Activated naive CD8-positive, alpha-beta T cell treated with anti-CD3 and anti-CD28 coated beads for 36 hours (primary cell): ENCODE measurements at regions not wholly inside any gene's neighbourhood (a gene's known extent, or its start where the extent isn't known, plus 50 kb on each side); places are given as distances from the start of the nearest gene placed in this dataset.
"Not testable (repeated sequence)": the region's sequence is repeated elsewhere in the genome, so short reads cannot be mapped to it uniquely, and the experiment has no call there.

Experiments used
- DNase-seq: peaks from one replicate; pipeline ENCODE4 v3.0.0; 2021
- H3K27ac Mint-ChIP-seq: one replicate; pipeline ENCODE4 v1.8.0; 2022; ENCODE audit warnings: mild to moderate bottlenecking, moderate library complexity, mixed read lengths
- H3K27me3 Mint-ChIP-seq: one replicate; pipeline ENCODE4 v1.8.0; 2022; ENCODE audit warnings: mild to moderate bottlenecking, mixed read lengths
- H3K36me3 Mint-ChIP-seq: one replicate; pipeline ENCODE4 v1.8.0; 2021; ENCODE audit warnings: mild to moderate bottlenecking, mixed read lengths
- H3K4me1 Mint-ChIP-seq: one replicate; pipeline ENCODE4 v1.8.0; 2021; ENCODE audit warnings: mixed read lengths
- H3K4me3 Mint-ChIP-seq: one replicate; pipeline ENCODE4 v1.8.0; 2022; ENCODE audit warnings: mild to moderate bottlenecking, moderate library complexity, mixed read lengths
- H3K9me3 Mint-ChIP-seq: one replicate; pipeline ENCODE4 v1.8.0; 2022; ENCODE audit warnings: mixed read lengths

DNA sequence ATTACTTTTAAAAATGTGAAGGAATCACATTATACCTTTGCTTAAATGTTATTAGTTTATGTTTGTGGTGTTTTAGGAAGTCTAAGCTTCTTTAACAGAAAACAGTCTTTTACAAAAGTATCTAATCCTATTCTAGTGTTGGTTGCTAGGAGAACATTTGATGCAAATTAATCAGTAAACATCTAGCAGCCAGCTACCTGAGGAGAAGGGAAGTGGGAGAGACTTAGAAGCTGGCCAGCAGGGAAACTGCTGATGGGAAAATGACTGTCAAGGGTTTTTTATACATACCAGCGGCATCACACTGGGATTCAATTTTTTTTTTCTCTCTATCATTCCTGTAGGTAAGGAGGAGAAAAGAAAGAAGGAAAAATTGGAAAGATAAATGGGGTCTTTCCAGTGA is 686.0 kb upstream of the MMS22L start:
- no peak overlapping the region for H3K4me3 Mint-ChIP-seq
- H3K9me3 Mint-ChIP-seq, result peaks cover 4% of the 10 kb centered on the region
- no peaks in the 10 kb centered on the region for H3K27me3 Mint-ChIP-seq
- no peak overlapping the region for H3K27ac Mint-ChIP-seq
- no peaks in the 10 kb centered on the region for H3K36me3 Mint-ChIP-seq
- no peak for DNase-seq
- no peaks in the 10 kb centered on the region for H3K4me1 Mint-ChIP-seq

DNA sequence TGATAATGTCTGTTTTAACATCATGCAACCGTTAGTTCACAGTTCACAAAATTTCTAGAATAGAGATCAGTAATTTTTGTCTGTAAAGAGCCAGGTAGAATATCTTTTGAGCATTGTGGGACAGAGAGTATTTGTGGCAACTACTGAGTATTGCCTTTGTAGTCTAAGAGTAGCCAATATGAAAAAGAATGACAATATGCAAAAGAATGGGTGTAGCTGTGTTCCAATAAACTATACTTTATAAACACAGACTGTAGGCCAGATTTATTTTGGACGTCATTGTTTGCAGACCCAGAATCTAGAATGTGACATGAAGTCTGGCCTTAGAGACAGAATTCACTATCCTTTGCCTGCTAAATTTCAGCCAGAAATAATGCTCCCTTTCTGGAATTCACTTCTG is 694.1 kb upstream of the MMS22L start:
- H3K27ac Mint-ChIP-seq, result no peak overlapping the region
- H3K36me3 Mint-ChIP-seq, result no peaks in the 10 kb centered on the region
- no peaks in the 10 kb centered on the region for H3K27me3 Mint-ChIP-seq
- H3K9me3 Mint-ChIP-seq, result peaks cover 4% of the 10 kb centered on the region
- DNase-seq, result no peak
- no peaks in the 10 kb centered on the region for H3K4me1 Mint-ChIP-seq
- no peak overlapping the region for H3K4me3 Mint-ChIP-seq

DNA sequence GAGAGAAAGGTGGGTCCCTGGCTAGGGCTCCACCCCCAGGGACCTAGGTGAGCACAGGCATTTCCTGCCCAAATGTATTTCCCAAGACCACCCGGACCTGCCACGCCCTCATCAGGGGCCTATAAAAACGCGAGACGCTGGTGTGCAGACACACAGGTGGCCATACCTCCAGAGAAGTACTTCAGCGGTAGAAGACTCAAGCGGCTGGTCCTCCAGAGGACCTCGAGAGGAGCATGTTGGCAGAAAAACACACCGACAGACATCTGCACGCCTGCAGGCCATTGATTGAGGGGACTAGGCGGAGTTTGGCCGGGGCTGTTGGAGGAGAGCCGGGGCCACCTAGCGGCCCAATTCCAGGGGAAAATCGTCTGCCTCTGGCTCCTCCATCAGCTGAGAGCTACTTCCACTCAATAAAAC is 695.8 kb upstream of the MMS22L start:
- Mint-ChIP-seq H3K27me3 (no peaks in the 10 kb centered on the region), H3K9me3 (no peaks in the 10 kb centered on the region), H3K4me1 (no peaks in the 10 kb centered on the region), H3K4me3 (no peak overlapping the region), H3K36me3 (no peaks in the 10 kb centered on the region), H3K27ac (no peak overlapping the region)
- no peak for DNase-seq

DNA sequence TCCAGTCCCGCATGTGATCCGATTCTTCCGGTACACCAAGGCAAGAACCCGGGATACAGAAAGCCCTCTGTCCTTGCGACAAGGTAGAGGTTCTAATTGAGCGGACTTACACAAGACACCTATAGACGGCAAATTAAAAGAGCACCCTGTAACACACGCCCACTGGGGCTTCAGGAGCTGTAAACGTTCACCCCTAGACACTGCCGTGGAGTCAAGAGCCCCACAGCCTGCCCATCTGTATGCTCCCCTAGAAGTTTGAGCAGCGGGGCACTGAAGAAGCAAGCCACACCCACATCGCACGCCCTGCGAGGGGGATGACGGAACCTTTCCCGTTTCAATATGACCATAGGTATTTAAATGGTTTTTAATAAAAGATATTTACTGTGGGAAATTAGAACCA is 696.3 kb upstream of the MMS22L start:
- not testable (repeated sequence) for H3K4me3 Mint-ChIP-seq, H3K4me1 Mint-ChIP-seq, DNase-seq, H3K9me3 Mint-ChIP-seq, H3K36me3 Mint-ChIP-seq, H3K27me3 Mint-ChIP-seq, H3K27ac Mint-ChIP-seq

DNA sequence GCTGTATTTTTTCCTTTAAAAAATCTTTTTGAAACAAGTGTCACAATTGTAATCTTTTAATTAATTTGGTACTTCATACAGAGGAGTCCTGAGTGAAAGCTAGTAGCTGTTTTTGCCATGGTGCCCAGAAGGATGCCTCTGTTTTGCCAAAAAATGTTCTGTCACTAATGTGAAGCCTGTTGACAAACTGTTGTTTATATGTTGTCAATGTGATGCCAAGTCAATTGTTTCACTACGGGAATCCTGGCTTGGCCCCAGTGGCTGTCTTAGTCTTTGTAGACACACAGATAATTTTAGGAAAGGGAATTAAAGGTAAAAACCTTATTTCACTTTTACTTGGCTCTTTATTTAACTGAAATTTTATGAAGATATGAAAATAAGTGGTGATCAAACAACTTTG is 706.4 kb upstream of the MMS22L start:
- no peaks in the 10 kb centered on the region for H3K4me1 Mint-ChIP-seq
- no peak for DNase-seq
- H3K27me3 Mint-ChIP-seq, result no peaks in the 10 kb centered on the region
- H3K9me3 Mint-ChIP-seq, result no peaks in the 10 kb centered on the region
- no peak overlapping the region for H3K27ac Mint-ChIP-seq
- no peak overlapping the region for H3K4me3 Mint-ChIP-seq
- H3K36me3 Mint-ChIP-seq, result no peaks in the 10 kb centered on the region

DNA sequence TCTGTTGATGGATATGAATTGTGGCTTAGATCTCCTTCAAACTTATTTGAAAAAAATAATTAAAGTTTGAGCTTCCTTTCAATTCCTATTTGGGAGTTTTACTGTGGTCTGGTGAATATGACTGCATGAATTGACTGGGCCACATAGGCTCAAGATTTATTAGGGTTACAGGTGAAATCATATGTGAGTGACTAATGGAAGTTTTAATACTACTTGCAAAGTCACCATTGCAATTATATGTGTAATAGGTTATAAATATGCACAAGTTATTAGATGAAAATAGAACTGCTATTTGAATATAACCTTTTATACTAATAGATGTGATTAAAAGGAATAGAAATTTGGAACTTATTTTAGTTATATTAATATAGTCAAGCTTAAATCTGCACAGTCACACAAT is 712.1 kb upstream of the MMS22L start:
- no peaks in the 10 kb centered on the region for H3K4me1 Mint-ChIP-seq

DNA sequence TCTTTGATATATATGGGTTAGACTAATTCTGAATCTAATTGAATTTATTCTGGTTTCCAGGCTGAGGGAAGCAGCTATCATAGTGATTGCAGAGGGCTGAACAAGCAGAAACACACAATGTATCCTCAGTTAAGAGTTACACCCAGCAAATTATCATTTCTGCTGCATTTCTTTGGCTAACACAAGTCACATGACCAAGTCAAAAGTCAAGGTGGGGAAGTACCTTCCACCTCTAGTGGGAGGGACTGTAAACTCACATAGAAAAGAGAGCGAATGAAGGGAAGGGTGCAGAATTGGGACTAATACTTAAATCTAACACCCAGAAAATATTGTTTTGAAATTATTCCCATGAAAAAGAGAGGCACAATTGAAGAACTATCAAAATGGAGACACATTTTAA is 719.7 kb upstream of the MMS22L start:
- Mint-ChIP-seq H3K27ac (no peak overlapping the region), H3K9me3 (no peaks in the 10 kb centered on the region), H3K27me3 (no peaks in the 10 kb centered on the region), H3K36me3 (no peaks in the 10 kb centered on the region), H3K4me1 (no peaks in the 10 kb centered on the region), H3K4me3 (no peak overlapping the region)
- DNase-seq, result no peak

More for the DNA sequence above, 712.1 kb upstream of the MMS22L start:
- Mint-ChIP-seq H3K4me3 (no peak overlapping the region), H3K36me3 (no peaks in the 10 kb centered on the region), H3K27me3 (no peaks in the 10 kb centered on the region), H3K9me3 (no peaks in the 10 kb centered on the region), H3K27ac (no peak overlapping the region)
- no peak for DNase-seq

DNA sequence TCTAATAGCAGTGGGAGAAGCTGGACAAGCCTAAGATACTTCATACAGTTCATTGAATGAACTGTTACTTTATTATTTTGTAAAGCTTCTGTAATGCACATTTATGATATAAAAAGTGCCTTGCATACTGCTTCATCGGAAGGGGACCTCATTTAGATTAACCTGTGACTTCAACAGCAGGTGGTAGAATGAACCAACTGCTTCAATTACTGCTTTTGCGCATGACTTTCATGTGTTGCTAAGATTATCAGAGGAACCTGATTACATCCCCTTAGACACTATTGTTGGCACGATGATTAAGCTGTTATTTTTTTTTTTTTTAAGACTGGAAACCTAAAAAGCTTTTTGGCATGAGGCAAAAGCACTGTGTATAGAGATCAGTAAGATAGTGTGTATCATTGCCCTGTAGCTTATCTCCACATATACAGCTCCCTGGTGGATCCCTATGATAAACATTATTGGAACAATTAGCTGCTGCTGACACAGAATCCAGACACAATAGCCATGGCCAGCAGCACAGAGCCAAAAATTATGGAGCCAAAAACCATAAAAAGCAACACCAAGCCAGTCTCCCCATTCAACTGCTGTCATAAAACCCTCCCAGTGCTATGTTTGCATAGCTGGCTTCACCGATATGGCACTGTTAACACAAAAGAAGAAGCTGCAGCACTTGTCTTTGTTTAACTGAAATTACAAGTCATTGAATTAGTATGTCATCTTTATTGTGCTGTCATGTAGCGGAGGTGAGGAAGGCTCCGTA is 731.6 kb upstream of the MMS22L start:
- no peaks in the 10 kb centered on the region for H3K4me1 Mint-ChIP-seq
- H3K9me3 Mint-ChIP-seq, result no peaks in the 10 kb centered on the region
- no peaks in the 10 kb centered on the region for H3K27me3 Mint-ChIP-seq

DNA sequence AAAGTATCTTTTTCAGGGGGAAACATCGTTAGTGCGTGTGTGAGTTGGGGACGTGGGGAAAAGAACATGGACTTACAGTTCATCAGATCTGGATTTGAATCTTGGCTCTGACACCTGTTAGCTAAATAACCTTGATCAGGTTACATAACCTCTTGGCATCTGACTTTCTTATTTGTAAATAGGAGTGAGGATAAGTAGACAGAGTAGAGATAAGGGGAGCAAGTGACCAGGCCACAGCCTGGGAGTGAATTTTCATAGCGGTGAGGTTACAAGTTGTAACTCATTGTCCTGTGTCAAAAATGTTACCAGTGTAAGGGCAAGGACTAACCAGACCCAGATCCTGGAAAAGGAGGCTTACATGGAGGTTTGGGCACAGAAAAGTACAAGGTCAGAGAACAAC is 733.5 kb upstream of the MMS22L start:
- H3K36me3 Mint-ChIP-seq, result no peaks in the 10 kb centered on the region
- H3K27me3 Mint-ChIP-seq, result no peaks in the 10 kb centered on the region
- DNase-seq, result no peak
- no peaks in the 10 kb centered on the region for H3K4me1 Mint-ChIP-seq
- no peaks in the 10 kb centered on the region for H3K9me3 Mint-ChIP-seq
- no peak overlapping the region for H3K27ac Mint-ChIP-seq
- no peak overlapping the region for H3K4me3 Mint-ChIP-seq

More for the DNA sequence above, 731.6 kb upstream of the MMS22L start:
- H3K4me3 Mint-ChIP-seq, result no peak overlapping the region
- no peak overlapping the region for H3K27ac Mint-ChIP-seq
- no peak for DNase-seq
- no peaks in the 10 kb centered on the region for H3K36me3 Mint-ChIP-seq

DNA sequence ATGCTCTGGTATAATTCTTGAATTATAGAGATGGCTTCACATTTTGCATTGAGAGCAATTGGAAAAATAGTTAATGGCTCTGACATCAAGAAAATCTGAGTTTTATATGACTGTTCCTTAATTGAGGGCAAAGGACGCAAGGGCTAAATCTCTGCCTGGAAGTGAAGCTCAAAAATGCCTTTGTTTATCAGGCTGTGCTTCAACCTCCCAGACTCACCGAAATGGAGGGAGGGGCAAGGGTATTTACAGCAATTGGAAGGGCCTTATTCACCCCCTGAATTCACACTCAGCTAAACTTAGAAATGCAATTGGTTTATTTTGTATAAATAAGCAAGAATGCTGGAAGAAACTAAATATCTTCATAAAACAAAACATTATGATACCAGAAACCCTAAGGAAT is 737.2 kb upstream of the MMS22L start:
- no peaks in the 10 kb centered on the region for H3K27me3 Mint-ChIP-seq
- H3K36me3 Mint-ChIP-seq, result no peaks in the 10 kb centered on the region
- no peaks in the 10 kb centered on the region for H3K9me3 Mint-ChIP-seq
- no peak overlapping the region for H3K4me3 Mint-ChIP-seq
- DNase-seq, result no peak
- H3K4me1 Mint-ChIP-seq, result no peaks in the 10 kb centered on the region
- H3K27ac Mint-ChIP-seq, result no peak overlapping the region

DNA sequence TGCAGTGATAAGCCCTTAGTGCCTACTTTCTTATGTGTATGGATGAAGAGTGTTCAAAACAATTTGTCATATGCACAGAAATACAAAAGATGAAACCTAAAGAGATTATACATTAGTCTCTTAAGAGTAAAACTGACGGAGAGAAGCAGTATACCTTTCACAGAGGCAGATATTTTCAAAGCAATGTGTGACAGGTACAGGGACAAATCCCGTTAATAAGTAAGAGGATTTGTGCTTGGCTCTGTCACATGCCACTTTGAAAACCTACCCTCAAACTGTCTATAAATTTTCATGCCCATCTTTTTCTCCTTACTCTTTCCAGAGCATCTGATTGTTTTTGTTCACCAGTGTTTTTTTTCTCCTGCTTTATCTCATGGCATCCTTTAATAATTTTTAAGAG is 741.3 kb upstream of the MMS22L start:
- Mint-ChIP-seq H3K4me1 (no peaks in the 10 kb centered on the region), H3K36me3 (no peaks in the 10 kb centered on the region), H3K9me3 (no peaks in the 10 kb centered on the region), H3K27me3 (no peaks in the 10 kb centered on the region), H3K27ac (no peak overlapping the region), H3K4me3 (no peak overlapping the region)
- DNase-seq, result no peak

DNA sequence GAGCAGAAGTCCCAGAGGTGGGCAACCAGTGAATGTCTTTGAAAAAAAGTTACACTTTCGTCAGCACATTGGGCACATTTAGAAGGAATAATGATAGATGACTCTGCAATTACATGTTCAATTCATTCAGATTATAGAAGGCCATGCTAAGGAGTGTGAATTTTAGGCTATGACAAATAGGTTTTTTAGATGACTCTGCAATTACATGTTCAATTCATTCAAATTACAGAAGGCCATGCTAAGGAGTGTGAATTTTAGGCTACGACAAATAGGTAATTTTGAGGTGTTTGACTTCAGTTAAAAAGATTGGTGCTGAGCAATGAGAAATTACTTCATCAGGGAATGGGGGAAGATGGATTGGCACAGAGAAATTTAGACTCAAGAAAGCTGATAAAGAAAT is 744.9 kb upstream of the MMS22L start:
- Mint-ChIP-seq H3K4me3 (no peak overlapping the region), H3K4me1 (no peaks in the 10 kb centered on the region), H3K36me3 (no peaks in the 10 kb centered on the region), H3K9me3 (no peaks in the 10 kb centered on the region), H3K27ac (no peak overlapping the region), H3K27me3 (no peaks in the 10 kb centered on the region)
- no peak for DNase-seq

DNA sequence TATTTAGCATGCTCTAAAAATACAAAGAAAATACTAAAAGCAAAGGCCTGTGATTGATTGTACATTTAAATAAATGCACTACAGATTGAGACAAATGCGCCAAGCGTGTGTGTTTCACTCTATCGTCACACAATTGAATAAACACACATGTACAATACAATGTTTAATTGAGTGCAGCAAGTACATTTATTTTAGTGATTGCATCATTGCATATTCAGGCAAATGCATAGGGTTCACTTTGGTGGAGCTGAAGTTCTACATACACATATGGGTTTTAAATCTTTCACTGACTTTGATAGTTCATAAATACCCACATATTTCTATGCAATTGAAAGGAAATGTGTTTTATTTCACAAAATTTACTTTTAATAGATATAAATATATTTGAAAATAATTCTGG is 750.6 kb upstream of the MMS22L start:
- DNase-seq, result no peak
- Mint-ChIP-seq H3K27ac (no peak overlapping the region), H3K36me3 (no peaks in the 10 kb centered on the region), H3K27me3 (no peaks in the 10 kb centered on the region), H3K4me3 (no peak overlapping the region), H3K4me1 (no peaks in the 10 kb centered on the region), H3K9me3 (no peaks in the 10 kb centered on the region)

DNA sequence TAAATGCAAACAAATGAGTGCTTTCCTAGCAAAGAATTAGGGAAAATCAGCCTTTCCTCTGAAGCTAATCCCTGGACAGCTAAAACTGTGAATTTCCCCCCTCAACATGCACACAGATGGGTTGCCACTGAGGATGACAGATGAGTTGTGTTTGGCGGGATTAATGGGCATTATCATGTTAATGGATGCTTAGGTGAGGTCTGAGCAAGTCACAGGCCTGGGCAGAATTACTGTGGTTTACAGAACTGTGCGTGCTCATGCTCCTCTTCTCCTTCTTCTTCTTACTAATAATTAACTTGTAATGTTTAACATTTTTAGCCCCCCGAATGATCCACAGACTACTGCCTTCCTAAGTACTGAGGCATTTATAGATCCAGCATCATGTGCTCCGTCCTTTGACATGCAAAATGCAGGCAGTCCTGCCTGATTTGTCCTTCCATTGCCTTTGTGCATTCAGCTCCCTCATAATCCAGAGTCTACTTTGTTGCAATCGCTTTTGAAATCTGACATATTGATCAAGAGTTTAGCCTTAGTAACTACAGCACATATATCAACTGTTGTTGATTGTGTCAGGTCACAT is 753.4 kb upstream of the MMS22L start:
- no peaks in the 10 kb centered on the region for H3K36me3 Mint-ChIP-seq
- no peak for DNase-seq
- no peaks in the 10 kb centered on the region for H3K4me1 Mint-ChIP-seq
- no peaks in the 10 kb centered on the region for H3K9me3 Mint-ChIP-seq
- no peak overlapping the region for H3K27ac Mint-ChIP-seq
- H3K27me3 Mint-ChIP-seq, result no peaks in the 10 kb centered on the region
- H3K4me3 Mint-ChIP-seq, result no peak overlapping the region

DNA sequence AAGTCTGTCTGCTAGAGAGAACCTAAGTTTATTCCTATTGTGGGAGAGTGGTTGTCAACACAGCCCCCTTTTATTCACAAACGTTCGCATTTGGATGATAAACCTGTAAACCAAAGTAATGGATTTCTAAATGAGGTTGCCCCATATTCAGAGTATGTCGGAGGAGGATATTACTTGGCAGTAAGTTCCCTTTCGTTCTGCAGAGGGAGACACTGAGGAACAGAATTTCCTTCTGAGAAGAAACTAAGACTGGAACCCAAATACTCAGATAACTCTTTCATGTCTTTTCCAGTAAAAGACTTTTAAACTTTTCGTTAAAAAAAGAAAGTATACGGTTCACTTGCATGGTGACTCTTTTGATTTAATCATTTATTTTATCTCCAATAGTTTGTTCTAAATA is 754.6 kb upstream of the MMS22L start:
- H3K4me1 Mint-ChIP-seq, result no peaks in the 10 kb centered on the region
- no peak overlapping the region for H3K27ac Mint-ChIP-seq
- H3K27me3 Mint-ChIP-seq, result no peaks in the 10 kb centered on the region
- no peaks in the 10 kb centered on the region for H3K36me3 Mint-ChIP-seq
- no peak for DNase-seq
- H3K4me3 Mint-ChIP-seq, result no peak overlapping the region
- H3K9me3 Mint-ChIP-seq, result no peaks in the 10 kb centered on the region

DNA sequence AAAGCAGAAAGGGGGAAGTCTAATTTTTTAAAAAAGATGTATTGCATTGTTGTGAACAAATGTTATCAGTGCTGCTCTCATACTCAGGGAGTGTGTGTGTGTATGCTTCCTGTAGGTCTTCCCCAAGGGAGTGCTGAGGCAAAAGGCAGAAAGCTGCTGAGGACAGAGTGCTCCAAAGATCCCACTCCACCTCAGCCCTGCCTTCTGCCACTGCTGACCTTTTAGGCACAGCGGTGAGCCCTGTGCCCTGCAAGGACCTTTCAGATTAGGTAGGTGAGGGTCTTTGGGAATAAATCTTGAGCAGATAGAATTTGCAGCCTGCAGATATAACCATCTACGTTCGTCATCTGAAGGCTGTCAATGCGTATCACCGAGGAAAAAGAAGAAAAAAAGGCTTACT is 756.4 kb upstream of the MMS22L start:
- Mint-ChIP-seq H3K27ac (no peak overlapping the region), H3K4me1 (no peaks in the 10 kb centered on the region)

More for the DNA sequence above, 756.4 kb upstream of the MMS22L start:
- Mint-ChIP-seq H3K27me3 (no peaks in the 10 kb centered on the region), H3K36me3 (no peaks in the 10 kb centered on the region), H3K4me3 (no peak overlapping the region), H3K9me3 (no peaks in the 10 kb centered on the region)
- DNase-seq, result no peak
